WTC11 (cell line): ENCODE measurements at regions not wholly inside any gene's neighbourhood (a gene's known extent, or its start where the extent isn't known, plus 50 kb on each side); places are given as distances from the start of the nearest gene placed in this dataset.

Experiments used
- ATAC-seq: fragments of 200-7000 bp; cut with Tn5 transposase; 2 replicates; pipeline ENCODE4 v1.10.0; 2021; ENCODE audit warnings: mild to moderate bottlenecking, moderate library complexity
- CTCF ChIA-PET: fragments of 300-600 bp; sonication (Branson Sonifier 250); formaldehyde crosslinking; loops from one replicate; lab custom pipeline; 2021; ENCODE audit warnings: antibody characterized with exemption; lab: Charles Lee
- POLR2A ChIA-PET: fragments of 350-600 bp; sonication (Branson Sonifier 250); formaldehyde crosslinking; loops from one replicate; lab custom pipeline; 2021; ENCODE audit warnings: antibody characterized with exemption; lab: Charles Lee
- DNase-seq: peaks from one replicate; pipeline ENCODE4 v3.0.0; 2021; ENCODE audit warnings: low spot score
- H3K27ac Mint-ChIP-seq: 2 replicates; pipeline ENCODE4 v1.8.0; 2021; ENCODE audit warnings: mixed read lengths
- H3K27me3 Mint-ChIP-seq: 2 replicates; pipeline ENCODE4 v1.8.0; 2021; ENCODE audit warnings: low read depth, mild to moderate bottlenecking, moderate library complexity, mixed read lengths
- H3K36me3 Mint-ChIP-seq: 2 replicates; pipeline ENCODE4 v1.8.0; 2021; ENCODE audit warnings: mixed read lengths
- H3K4me1 Mint-ChIP-seq: 2 replicates; pipeline ENCODE4 v1.8.0; 2022; ENCODE audit warnings: mixed read lengths
- H3K4me3 Mint-ChIP-seq: 2 replicates; pipeline ENCODE4 v1.8.0; 2021; ENCODE audit warnings: mild to moderate bottlenecking, moderate library complexity, mixed read lengths
- H3K9me3 Mint-ChIP-seq: 2 replicates; pipeline ENCODE4 v1.8.0; 2021; ENCODE audit warnings: mixed read lengths
- AFF4 ChIP-seq: sonication (generic); formaldehyde crosslinking; IDR thresholded peaks from 2 replicates; pipeline ENCODE4 v1.8.1; 2023; ENCODE audit warnings: mild to moderate bottlenecking, missing genetic modification reagents, borderline replicate concordance
- CDX4 ChIP-seq: fragments of 250-450 bp; sonication (Bioruptor Pico); IDR thresholded peaks from 2 replicates; pipeline ENCODE4 v1.9.0; 2021; ENCODE audit warnings: moderate library complexity, mild to moderate bottlenecking, inconsistent platforms, borderline replicate concordance
- CTCF ChIP-seq: fragments of 200-600 bp; IDR thresholded peaks from 2 replicates; pipeline ENCODE4 v1.8.0; 2022; ENCODE audit warnings: antibody characterized with exemption
- E2F1 ChIP-seq: sonication (generic); formaldehyde crosslinking; IDR thresholded peaks from 2 replicates; pipeline ENCODE4 v1.8.0; 2022; ENCODE audit warnings: mild to moderate bottlenecking, missing genetic modification reagents
- GRHL2 ChIP-seq: fragments of 250-450 bp; sonication (Bioruptor Pico); IDR thresholded peaks from 2 replicates; pipeline ENCODE4 v1.8.0; 2022; ENCODE audit warnings: mild to moderate bottlenecking, moderate library complexity; ENCODE audit not compliant: insufficient replicate concordance, severe bottlenecking
- HMGA2 ChIP-seq: fragments of 250-450 bp; sonication (Bioruptor Pico); IDR thresholded peaks from 2 replicates; pipeline ENCODE4 v1.4.0; 2021; ENCODE audit warnings: mild to moderate bottlenecking, moderate library complexity
- JAZF1 ChIP-seq: fragments of 250-450 bp; sonication (Bioruptor Pico); IDR thresholded peaks from 2 replicates; pipeline ENCODE4 v1.9.0; 2021; ENCODE audit warnings: moderate library complexity, mild to moderate bottlenecking, inconsistent platforms
- MYBL2 ChIP-seq: sonication (generic); formaldehyde crosslinking; IDR thresholded peaks from 2 replicates; pipeline ENCODE4 v1.8.1; 2023; ENCODE audit warnings: mild to moderate bottlenecking, moderate library complexity, missing genetic modification reagents
- NR1H2 ChIP-seq: sonication (generic); formaldehyde crosslinking; IDR thresholded peaks from 2 replicates; pipeline ENCODE4 v1.9.0; 2021; ENCODE audit warnings: mild to moderate bottlenecking, moderate library complexity, missing genetic modification reagents
- NR3C1 ChIP-seq: sonication (generic); formaldehyde crosslinking; conservative IDR thresholded peaks from 2 replicates; pipeline ENCODE4 v1.8.1; 2023; ENCODE audit warnings: low read depth, mild to moderate bottlenecking, missing genetic modification reagents
- OVOL2 ChIP-seq: fragments of 250-450 bp; sonication (Bioruptor Pico); IDR thresholded peaks from 2 replicates; pipeline ENCODE4 v1.9.0; 2021; ENCODE audit warnings: mild to moderate bottlenecking, borderline replicate concordance
- PRRX2 ChIP-seq: fragments of 250-450 bp; sonication (Bioruptor Pico); IDR thresholded peaks from 2 replicates; pipeline ENCODE4 v1.8.0; 2021; ENCODE audit warnings: mild to moderate bottlenecking
- RELA ChIP-seq: sonication (generic); formaldehyde crosslinking; IDR thresholded peaks from 2 replicates; pipeline ENCODE4 v1.8.1; 2022; ENCODE audit warnings: missing genetic modification reagents, mild to moderate bottlenecking, borderline replicate concordance
- ZNF219 ChIP-seq: sonication (generic); formaldehyde crosslinking; IDR thresholded peaks from 2 replicates; pipeline ENCODE4 v1.8.0; 2023; ENCODE audit warnings: missing genetic modification reagents, mild to moderate bottlenecking, borderline replicate concordance
- TF ChIP-seq, protein P1 (sequence below): sonication (generic); formaldehyde crosslinking; IDR thresholded peaks from 2 replicates; pipeline ENCODE4 v1.8.0; 2022; ENCODE audit warnings: mild to moderate bottlenecking, missing genetic modification reagents
- TF ChIP-seq, protein P2 (sequence below): sonication (generic); formaldehyde crosslinking; IDR thresholded peaks from 2 replicates; pipeline ENCODE4 v1.8.0; 2023; ENCODE audit warnings: missing genetic modification reagents

GRCh38 chr4:37138789-37139188 is 105.8 kb upstream of the NWD2 start:
- no peak overlapping the region for H3K4me3 Mint-ChIP-seq
- H3K9me3 Mint-ChIP-seq = peaks cover 3% of the 10 kb centered on the region; the same call in 1 of the 2 replicates
- H3K27me3 Mint-ChIP-seq = no peaks in the 10 kb centered on the region
- H3K36me3 Mint-ChIP-seq = no peaks in the 10 kb centered on the region
- TF ChIP-seq JAZF1 (CRISPR knock-in tag) (no peak), GRHL2 (no peak), MYBL2 (CRISPR knock-in tag) (no peak)
- TF ChIP-seq, all 79 proteins: peak for 0
- CTCF ChIA-PET = interaction anchor here (1.5 kb wide), 1 partner anchor 49 kb away, joined by 7 read pairs; no protein-coding TSS in a partner anchor
- no peak for ATAC-seq
- no peak for DNase-seq
- POLR2A ChIA-PET = no interaction called here
- Mint-ChIP-seq H3K27ac (no peak overlapping the region), H3K4me1 (no peaks in the 10 kb centered on the region)

- ATAC-seq = no peak
- Mint-ChIP-seq H3K36me3 (no peaks in the 10 kb centered on the region), H3K9me3 (peaks cover 13% of the 10 kb centered on the region)
- CTCF ChIA-PET = no interaction called here
- no peak for TF ChIP-seq CDX4 (CRISPR knock-in tag)
- TF ChIP-seq, protein P1, sequence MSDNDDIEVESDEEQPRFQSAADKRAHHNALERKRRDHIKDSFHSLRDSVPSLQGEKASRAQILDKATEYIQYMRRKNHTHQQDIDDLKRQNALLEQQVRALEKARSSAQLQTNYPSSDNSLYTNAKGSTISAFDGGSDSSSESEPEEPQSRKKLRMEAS (CRISPR knock-in tag) = no peak
- TF ChIP-seq E2F1 = no peak
- TF ChIP-seq NR3C1 (CRISPR knock-in tag) = no peak
- no peak for TF ChIP-seq ZNF219 (CRISPR knock-in tag)
- TF ChIP-seq HMGA2 (CRISPR knock-in tag) = no peak
- TF ChIP-seq RELA = no peak
- TF ChIP-seq OVOL2 (CRISPR knock-in tag) = no peak
- TF ChIP-seq AFF4 (CRISPR knock-in tag) = no peak
- TF ChIP-seq NR1H2 (CRISPR knock-in tag) = no peak
- no peak for TF ChIP-seq CTCF
- TF ChIP-seq GRHL2 = no peak
- TF ChIP-seq PRRX2 (CRISPR knock-in tag) = no peak
- TF ChIP-seq, protein P2, sequence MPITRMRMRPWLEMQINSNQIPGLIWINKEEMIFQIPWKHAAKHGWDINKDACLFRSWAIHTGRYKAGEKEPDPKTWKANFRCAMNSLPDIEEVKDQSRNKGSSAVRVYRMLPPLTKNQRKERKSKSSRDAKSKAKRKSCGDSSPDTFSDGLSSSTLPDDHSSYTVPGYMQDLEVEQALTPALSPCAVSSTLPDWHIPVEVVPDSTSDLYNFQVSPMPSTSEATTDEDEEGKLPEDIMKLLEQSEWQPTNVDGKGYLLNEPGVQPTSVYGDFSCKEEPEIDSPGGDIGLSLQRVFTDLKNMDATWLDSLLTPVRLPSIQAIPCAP (CRISPR knock-in tag) = no peak
- TF ChIP-seq, all 79 proteins: peak for 0
- POLR2A ChIA-PET = no interaction called here
- no peaks in the 10 kb centered on the region for H3K27me3 Mint-ChIP-seq
- no peaks in the 10 kb centered on the region for H3K4me1 Mint-ChIP-seq
- no peak overlapping the region for H3K4me3 Mint-ChIP-seq
- DNase-seq = no peak
- H3K27ac Mint-ChIP-seq = no peak overlapping the region
Measured at GRCh38 chr4:37139987-37140386, 104.6 kb upstream of the NWD2 start.
